Limb (tissue), 2 donors: ENCODE measurements at regions not wholly inside any gene's neighbourhood (a gene's known extent, or its start where the extent isn't known, plus 50 kb on each side); places are given as distances from the start of the nearest gene placed in this dataset.
A peak's percentile ranks its signal among the peaks of the same experiment; 100 is the strongest.
"Not testable (repeated sequence)": the region's sequence is repeated elsewhere in the genome, so short reads cannot be mapped to it uniquely, and the experiment has no call there.

Experiments used
- DNase-seq, 2 donors: peaks; one replicate each; pipeline ENCODE4 v3.0.0-alpha.2; 2016; ENCODE audit errors: extremely low spot score in 2 of 2

DNA sequence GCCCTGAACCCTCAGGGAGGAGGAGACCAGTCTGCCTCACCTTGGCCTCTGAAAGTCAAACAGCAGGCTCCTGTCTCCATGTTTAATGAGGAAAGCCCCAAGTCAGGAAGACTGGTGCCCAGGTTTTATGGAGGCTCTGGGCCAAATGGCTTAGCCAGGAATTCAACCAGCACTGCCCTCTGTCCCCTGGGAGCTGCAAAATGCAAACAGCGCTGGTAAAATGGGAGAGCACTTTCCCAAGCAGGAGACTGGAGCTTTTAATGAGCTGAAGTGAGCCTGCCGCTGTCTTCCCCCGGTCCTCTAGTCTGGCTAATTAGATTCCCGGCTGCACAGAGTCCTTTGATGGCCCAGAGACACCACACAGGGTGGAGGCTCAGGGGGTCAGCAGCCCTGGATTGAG lies 276.0 kb upstream of the TRIB2 start:
- DNase-seq = no peak

DNA sequence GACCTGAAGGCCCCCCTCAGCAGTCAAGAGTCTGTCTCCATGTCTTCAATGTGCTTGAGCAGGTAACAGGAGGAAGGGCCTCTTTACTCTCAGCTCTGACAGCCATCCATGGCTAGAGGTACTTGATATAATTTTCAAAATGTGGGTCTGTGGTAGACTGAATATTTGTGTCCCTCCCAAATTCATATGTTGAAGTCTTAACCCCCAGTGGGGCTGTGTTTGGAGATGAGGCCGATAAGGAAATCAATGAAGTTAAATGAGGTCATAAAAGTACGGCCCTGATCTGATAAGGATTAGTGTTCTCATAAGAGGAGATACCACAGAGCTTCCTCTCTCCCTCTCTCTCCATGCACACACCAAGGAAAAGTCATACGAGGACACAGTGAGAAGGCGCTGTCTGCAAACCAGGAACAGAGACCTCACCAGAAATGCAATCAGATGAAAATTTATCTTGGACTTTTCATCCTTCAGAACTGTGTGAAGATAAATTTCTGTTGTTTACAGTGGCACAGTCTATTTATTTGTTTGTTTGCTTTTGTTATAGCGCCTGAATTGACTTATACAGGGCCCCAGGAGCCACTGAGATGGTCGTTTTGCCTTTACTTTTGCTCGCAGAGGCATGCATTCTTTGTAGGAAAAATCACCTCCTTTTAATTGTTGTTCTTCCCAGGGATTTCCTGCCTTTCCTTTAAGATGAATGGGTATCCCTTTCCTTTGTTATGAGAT lies 274.8 kb upstream of the TRIB2 start:
- no peak for DNase-seq

DNA sequence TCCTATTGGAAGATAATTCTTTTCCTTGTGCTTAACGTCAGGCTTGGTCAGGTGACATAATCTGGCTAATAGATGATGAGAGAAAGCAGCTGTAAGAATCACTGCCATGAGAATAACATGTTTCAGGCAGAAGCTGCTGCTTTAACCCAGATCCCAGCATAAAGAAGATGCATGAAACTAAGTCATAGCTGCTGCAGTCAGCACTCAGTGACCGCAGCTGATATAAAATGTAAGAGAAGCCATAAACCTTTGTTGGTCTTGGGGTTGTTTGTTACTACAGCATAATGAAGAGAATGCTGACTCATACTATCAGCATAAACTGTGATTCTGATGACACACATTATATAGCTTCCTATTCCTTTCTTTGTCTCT lies 274.3 kb upstream of the TRIB2 start:
- no peak for DNase-seq

GRCh38 chr2:12448846-12449505 lies 267.8 kb upstream of the TRIB2 start:
- no peak for DNase-seq

GRCh38 chr2:12451726-12452125 lies 265.0 kb upstream of the TRIB2 start:
- DNase-seq = no peak

DNA sequence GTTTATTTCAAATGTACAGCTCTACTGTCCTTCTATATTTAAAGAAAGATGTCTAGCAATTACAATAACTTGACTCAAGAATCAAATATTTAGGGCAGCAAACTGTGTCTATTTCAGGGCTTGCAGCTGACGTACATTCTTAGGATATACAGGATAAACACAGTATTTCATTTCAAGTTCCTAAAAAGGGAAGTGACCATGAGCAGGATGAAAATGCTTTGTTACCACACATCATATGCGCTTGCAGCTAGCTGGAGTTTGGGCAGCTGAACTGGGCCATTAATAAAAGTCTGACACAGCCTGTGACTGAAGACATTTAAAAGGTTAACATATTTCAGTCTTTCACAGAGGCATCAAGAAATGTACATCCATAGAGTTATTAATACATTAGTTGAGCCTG lies 264.6 kb upstream of the TRIB2 start:
- DNase-seq = peak in 1 of 2 donors; percentile 45

- DNase-seq = no peak
Observed at GRCh38 chr2:12453731-12454130, 263.0 kb upstream of the TRIB2 start.

- DNase-seq = no peak
Observed at GRCh38 chr2:12455661-12456060, 261.1 kb upstream of the TRIB2 start.

DNA sequence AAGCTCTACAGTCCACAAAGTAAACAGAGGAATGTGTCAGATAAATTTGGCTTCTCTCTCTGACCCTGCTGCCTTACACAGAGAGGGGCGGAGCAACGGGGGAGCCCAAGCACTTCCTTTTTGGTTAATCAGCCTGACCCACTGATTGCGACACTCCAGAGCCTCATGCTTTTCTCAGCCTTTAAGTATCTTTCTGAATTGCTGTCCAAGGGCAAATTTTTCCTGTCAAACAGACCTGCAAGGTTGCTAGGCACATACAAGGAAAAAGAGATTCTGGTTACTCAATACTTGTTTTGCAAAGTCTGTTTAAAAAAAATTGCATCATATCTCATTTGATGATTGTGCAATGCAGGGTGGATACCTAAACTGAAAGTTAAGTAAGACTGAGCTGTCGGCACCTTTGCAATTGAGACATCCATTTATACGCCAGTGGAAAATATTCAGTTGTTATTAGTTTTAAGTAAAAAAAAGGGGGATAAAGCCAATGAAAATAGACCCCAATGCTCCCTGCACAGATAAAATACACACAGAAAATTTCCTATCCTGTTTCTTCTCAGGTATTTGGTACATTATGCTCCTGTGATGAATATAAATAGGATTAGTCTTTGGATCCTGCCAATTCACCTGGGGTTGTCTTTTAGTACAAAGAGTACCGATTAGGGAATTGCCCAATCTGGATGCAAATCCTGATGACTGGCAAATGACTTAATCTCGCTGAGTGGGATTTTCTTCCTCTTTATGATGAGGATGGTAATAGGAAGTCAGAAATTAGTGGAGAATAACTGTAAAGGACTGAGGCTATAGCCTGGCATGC lies 260.2 kb upstream of the TRIB2 start:
- DNase-seq = no peak

DNA sequence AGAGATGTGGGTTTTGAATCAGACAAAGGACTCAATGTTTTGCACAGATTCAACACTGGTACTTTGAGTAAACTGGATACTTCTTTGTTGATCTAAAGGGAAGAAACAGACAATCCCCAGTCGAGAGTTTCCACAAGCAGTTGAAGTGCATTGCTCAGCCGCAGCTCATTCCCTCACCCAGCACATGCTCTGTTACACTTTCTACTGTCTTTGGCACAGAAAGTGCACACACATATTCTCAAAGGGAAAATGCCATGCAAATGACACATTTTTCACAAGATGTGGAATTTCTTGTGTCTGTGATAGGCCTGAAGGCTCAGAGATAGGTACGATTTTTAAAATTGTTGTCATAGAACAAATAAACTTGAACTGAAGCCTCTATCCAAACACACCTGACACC lies 258.9 kb upstream of the TRIB2 start:
- no peak for DNase-seq

DNA sequence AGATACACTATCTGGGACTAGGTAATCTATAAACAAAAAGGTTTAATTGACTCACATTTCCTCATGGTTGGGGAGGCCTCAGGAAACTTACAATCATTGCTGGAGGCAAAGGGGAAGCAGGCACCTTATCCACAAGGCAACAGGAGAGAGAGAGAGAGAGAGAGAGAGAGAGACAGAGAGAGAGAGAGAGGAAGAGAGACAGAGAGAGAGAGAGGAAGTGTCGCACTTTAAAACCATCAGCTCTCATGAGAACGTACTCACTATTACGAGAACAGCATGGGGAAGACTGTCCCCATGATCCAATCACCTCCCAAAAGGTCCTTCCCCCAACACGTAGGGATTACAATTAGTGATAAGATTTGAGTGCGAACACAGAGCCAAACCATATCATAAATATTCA lies 253.5 kb upstream of the TRIB2 start:
- no peak for DNase-seq

DNA sequence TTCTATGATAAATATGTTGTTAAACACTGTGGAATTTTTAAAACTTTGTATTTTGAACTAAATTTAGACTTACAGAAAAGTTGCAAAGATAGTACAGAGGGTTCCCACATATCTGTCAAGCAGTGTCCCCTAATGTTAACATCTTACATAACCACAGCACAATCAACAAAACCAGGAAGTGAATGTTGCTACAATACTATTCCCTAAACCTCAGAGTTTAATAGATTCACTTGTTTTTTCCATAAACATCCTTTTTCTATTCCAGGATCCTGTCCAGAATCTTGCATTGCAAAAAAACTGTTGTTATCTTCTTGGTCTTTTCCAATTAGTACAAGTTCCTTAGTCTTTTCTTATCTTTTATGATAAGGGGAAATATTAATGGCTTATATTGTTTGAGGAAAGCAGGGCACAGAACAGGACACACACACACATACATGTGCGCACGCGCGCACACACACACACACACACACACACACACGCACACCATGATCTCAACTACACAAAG lies 251.1 kb upstream of the TRIB2 start:
- DNase-seq = no peak

DNA sequence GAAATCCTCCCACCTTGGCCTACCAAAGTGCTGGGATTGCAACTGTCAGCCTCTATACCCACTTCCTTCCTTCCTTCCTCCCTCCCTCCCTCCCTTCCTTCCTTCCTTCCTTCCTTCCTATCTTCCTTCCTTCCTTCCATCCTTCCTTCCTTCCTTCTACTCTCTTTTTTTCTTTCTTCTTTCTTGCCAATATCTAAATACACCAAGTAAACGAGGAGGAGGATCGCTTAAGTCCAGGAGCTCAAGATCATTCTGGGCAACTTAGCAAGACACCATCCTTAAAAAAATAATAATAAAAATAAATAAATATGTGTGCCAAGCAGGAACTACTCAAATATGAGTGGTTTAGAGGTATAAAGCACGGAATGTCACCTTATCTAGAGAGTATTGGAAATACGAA lies 249.4 kb upstream of the TRIB2 start:
- DNase-seq = no peak

GRCh38 chr2:12469141-12469561 lies 247.6 kb upstream of the TRIB2 start:
- DNase-seq = peak in 1 of 2 donors; percentile 63

DNA sequence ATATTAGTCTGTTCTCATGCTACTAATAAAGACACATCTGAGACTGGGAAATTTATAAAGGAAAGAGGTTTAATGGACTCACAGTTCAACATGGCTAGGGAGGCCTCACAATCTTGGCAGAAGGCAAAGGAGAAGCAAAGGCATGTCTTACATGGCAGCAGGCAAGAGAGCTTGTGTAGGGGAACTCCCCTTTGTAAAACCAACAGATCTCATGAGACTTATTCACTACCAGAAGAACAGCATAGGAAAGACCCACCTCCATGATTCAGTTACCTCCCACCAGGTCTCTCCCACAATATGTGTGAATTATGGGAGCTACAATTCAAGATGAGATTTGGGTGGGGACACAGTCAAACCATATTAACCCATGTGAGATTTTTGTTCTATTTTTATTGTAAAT lies 244.5 kb upstream of the TRIB2 start:
- DNase-seq = not testable (repeated sequence)

DNA sequence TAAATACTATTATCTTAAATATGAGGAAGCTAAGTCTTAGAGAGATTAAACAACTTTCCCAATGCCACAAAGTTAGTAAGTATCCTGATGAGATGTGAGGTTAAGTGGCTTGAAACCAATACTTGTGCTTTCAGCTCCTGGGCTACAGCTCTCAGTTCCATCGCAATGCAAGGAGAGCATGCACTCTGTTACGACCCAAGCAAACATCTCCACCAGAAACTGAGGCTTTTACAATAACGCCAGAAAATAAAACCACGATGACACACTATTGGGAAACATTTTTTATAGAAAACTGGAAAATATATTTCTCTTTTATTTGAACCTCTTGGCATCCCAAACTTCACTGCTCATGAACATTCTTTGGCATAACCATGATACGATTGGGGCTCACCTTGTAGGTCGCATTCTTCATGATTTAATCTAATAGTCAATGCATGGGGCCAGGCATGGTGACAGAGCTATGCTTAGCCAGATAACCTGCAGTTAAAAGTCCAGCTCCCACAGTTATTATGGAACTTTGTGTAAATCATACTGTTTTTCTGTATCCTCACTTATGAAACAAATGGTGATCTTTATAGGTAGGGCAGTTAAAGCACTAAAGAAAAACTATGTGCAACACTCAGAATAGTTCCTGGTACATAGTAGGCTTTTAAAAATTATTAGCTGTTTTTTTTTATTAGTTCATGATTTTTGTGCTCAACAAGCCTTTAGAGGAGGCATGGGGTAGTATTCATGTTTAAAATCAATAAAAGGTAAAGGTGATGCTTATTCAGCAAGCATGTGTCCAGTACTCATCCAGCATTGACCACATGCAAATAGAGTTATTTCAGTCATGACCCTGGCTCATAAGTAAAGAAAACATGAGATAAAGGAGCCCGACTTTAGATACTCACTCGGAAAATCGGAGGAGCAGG lies 238.3 kb upstream of the TRIB2 start:
- no peak for DNase-seq

DNA sequence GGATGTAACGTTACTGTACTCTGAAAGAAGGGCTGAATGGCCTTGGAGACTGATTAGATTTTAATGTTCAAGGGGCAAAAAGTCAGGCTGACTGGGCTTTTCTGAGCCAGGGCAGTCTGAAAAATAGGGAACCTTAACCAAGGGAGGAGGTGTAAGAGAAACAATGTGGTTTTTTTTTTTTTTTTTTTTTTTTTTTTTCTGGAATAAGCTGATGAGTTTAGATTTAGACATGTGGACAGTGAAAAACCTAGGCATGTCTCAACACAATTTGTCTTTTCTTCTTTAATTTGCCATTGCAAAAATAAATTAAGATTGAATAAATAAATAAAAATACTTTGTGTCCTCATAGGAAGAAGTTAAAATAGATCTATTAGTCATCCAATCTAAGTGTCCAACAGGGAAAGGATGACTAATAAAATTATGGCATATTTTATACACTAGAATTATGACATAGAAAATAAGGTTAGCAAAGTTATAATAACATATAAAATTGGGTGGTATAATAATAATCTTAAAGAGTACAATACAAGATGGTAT lies 237.6 kb upstream of the TRIB2 start:
- no peak for DNase-seq

DNA sequence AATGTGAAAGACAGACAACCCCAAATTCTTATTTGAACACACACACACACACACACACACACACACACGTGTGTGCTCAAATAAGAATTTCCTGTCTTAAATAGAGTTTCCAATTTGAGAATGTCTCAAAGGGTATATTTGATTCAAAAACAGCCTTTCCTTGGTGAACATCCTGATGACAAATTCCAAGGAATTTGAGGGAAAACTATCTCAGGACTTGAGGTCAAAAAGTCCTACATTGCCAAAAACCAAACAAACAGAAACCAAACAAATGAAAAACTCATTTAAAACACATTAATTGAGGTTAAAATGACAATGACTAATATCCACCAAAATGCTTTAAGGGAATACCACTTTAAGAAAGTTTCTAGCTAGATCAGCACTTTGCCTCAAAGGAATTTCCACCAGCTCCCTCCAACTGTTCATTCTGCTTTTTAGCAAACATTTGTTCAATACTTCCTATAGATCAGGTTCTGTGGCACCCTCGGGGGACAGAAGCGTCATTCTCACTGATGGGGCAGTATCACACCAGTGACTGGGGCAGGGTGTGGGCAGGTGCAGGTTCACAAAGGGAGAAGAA lies 232.1 kb upstream of the TRIB2 start:
- DNase-seq = no peak

- no peak for DNase-seq
Observed at GRCh38 chr2:12486205-12487118, 230.3 kb upstream of the TRIB2 start.
